HCT116 (cell line): ENCODE measurements at regions not wholly inside any gene's neighbourhood (a gene's known extent, or its start where the extent isn't known, plus 50 kb on each side); places are given as distances from the start of the nearest gene placed in this dataset.

ENCODE experiments used
- CTCF ChIP-seq, 3 experiments: fragments of 200-600 bp in 1 of 3; sonication (generic) in 1 of 3; IDR thresholded peaks in 2 of 3; conservative IDR thresholded peaks in 1 of 3; 2 replicates each; pipeline ENCODE4 v1.5.1; 2012 to 2017; ENCODE audit warnings: low read depth in 2 of 3, low read length in 2 of 3, antibody characterized with exemption in 1 of 3, borderline replicate concordance in 1 of 3, control low read depth in 1 of 3, mild to moderate bottlenecking in 1 of 3, mixed read lengths in 1 of 3, mixed run types in 1 of 3, moderate library complexity in 1 of 3; ENCODE audit not compliant: insufficient read depth in 1 of 3
- EGR1 ChIP-seq: IDR thresholded peaks from 2 replicates; pipeline ENCODE4 v1.6.1; 2012; ENCODE audit warnings: low read depth

- TF ChIP-seq CTCF (IDR thresholded peaks at IDR 0.05 in 2 of 3, conservative IDR thresholded peaks at IDR 0.05 in 1 of 3; ENCODE audit: borderline replicate concordance in 1 of 3, insufficient read depth in 1 of 3, low read depth in 2 of 3, low read length in 2 of 3) (no peak), EGR1 (no peak)
These were observed 50.7 kb upstream of the TNRC6C start for GRCh38 chr17:77907497-77908461.
